Endodermal cell (in vitro differentiated cells): ENCODE measurements at regions not wholly inside any gene's neighbourhood (a gene's known extent, or its start where the extent isn't known, plus 50 kb on each side); places are given as distances from the start of the nearest gene placed in this dataset.

Experiments
- DNase-seq: peaks from one replicate; pipeline ENCODE4 v3.0.0-alpha.2; 2017
- H3K27ac ChIP-seq: 2 replicates; pipeline ENCODE4 v1.5.1; 2013; ENCODE audit warnings: mild to moderate bottlenecking, low read depth, low read length, moderate library complexity
- H3K27me3 ChIP-seq: 2 replicates; pipeline ENCODE4 v1.6.1; 2013; ENCODE audit warnings: mild to moderate bottlenecking, low read length, moderate library complexity; ENCODE audit not compliant: insufficient read depth, control insufficient read depth, poor library complexity, severe bottlenecking
- H3K36me3 ChIP-seq: 2 replicates; pipeline ENCODE4 v1.7.0; 2013; ENCODE audit warnings: mild to moderate bottlenecking, low read length, moderate library complexity; ENCODE audit not compliant: control insufficient read depth, insufficient read depth
- H3K4me1 ChIP-seq: one replicate; pipeline ENCODE4 v1.7.0; 2013; ENCODE audit warnings: low read length; ENCODE audit not compliant: control insufficient read depth, insufficient read depth
- H3K4me3 ChIP-seq: 2 replicates; pipeline ENCODE4 v1.5.1; 2013; ENCODE audit warnings: mild to moderate bottlenecking, low read length, moderate library complexity
- H3K9ac ChIP-seq: 2 replicates; pipeline ENCODE4 v1.6.1; 2013; ENCODE audit warnings: mild to moderate bottlenecking, low read length, moderate library complexity; ENCODE audit not compliant: poor library complexity, severe bottlenecking; ENCODE audit errors: extremely low read depth
- H3K9me3 ChIP-seq: 2 replicates; pipeline ENCODE4 v1.6.1; 2013; ENCODE audit warnings: mild to moderate bottlenecking, low read length, moderate library complexity; ENCODE audit not compliant: control insufficient read depth
- H3K27ac Mint-ChIP-seq: 2 replicates; pipeline ENCODE4 v1.8.0; 2020; ENCODE audit warnings: mixed read lengths
- H3K27me3 Mint-ChIP-seq: 2 replicates; pipeline ENCODE4 v1.8.0; 2021; ENCODE audit warnings: mild to moderate bottlenecking, mixed read lengths; ENCODE audit not compliant: insufficient read depth
- H3K36me3 Mint-ChIP-seq: 2 replicates; pipeline ENCODE4 v1.8.0; 2020; ENCODE audit warnings: low read depth, mixed read lengths
- H3K4me1 Mint-ChIP-seq: 2 replicates; pipeline ENCODE4 v1.8.0; 2020; ENCODE audit warnings: mixed read lengths
- H3K4me3 Mint-ChIP-seq: 2 replicates; pipeline ENCODE4 v1.8.0; 2020; ENCODE audit warnings: mild to moderate bottlenecking, moderate library complexity, mixed read lengths
- H3K9me3 Mint-ChIP-seq: 2 replicates; pipeline ENCODE4 v1.8.0; 2020; ENCODE audit warnings: mild to moderate bottlenecking, mixed read lengths
- WGBS, 2 experiments: methylation state at CpG; one replicate each; pipeline versions ENCODE4 v1.1.5 to v1.1.7; 2013; ENCODE audit warnings: missing lambda C conversion rate in 2 of 2, mixed read lengths in 1 of 2; ENCODE audit not compliant: insufficient coverage in 1 of 2, insufficient read length in 1 of 2; 5-methylcytosine and 5-hydroxymethylcytosine counted together
- TF ChIP-seq, protein P1 (sequence below): fragments of 200-600 bp; sonication (generic); conservative IDR thresholded peaks from 2 replicates; pipeline ENCODE4 v1.5.0; 2021; ENCODE audit warnings: antibody characterized with exemption, mild to moderate bottlenecking

DNA sequence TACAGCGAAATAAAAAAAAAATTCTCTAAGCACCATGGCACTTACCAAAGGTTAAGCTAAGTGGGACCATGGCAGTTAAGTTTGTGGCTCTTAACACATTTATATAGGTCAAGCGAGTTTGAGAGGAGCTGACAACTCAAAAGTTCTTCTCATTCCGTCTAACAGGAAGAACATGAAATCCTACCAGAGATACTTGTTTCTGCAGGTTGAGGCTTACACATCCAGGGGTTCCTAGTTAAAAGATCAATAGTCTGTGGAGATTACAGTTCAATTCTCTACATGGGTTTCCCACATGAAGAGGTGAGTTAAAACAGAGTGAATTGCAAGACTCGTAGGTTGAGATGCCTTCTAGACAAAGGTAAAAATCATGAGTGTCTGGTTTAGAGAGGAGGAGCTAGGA lies 142.6 kb downstream of the EMP1 start:
- H3K27ac ChIP-seq = no peak overlapping the region
- H3K36me3 ChIP-seq = no peaks in the 10 kb centered on the region
- Mint-ChIP-seq H3K4me1 (no peaks in the 10 kb centered on the region), H3K4me3 (no peak overlapping the region), H3K9me3 (no peaks in the 10 kb centered on the region), H3K36me3 (no peaks in the 10 kb centered on the region), H3K27me3 (peaks cover 22% of the 10 kb centered on the region), H3K27ac (no peak overlapping the region)
- no peak for DNase-seq
- no peaks in the 10 kb centered on the region for H3K9me3 ChIP-seq
- no peak overlapping the region for H3K9ac ChIP-seq
- no peaks in the 10 kb centered on the region for H3K4me1 ChIP-seq
- TF ChIP-seq, protein P1, sequence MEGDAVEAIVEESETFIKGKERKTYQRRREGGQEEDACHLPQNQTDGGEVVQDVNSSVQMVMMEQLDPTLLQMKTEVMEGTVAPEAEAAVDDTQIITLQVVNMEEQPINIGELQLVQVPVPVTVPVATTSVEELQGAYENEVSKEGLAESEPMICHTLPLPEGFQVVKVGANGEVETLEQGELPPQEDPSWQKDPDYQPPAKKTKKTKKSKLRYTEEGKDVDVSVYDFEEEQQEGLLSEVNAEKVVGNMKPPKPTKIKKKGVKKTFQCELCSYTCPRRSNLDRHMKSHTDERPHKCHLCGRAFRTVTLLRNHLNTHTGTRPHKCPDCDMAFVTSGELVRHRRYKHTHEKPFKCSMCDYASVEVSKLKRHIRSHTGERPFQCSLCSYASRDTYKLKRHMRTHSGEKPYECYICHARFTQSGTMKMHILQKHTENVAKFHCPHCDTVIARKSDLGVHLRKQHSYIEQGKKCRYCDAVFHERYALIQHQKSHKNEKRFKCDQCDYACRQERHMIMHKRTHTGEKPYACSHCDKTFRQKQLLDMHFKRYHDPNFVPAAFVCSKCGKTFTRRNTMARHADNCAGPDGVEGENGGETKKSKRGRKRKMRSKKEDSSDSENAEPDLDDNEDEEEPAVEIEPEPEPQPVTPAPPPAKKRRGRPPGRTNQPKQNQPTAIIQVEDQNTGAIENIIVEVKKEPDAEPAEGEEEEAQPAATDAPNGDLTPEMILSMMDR = no peak
- 83 to 92% methylated on average over 2 to 4 of the region's 4 CpGs for WGBS, 2 experiments
- H3K27me3 ChIP-seq = no peaks in the 10 kb centered on the region
- no peak overlapping the region for H3K4me3 ChIP-seq

DNA sequence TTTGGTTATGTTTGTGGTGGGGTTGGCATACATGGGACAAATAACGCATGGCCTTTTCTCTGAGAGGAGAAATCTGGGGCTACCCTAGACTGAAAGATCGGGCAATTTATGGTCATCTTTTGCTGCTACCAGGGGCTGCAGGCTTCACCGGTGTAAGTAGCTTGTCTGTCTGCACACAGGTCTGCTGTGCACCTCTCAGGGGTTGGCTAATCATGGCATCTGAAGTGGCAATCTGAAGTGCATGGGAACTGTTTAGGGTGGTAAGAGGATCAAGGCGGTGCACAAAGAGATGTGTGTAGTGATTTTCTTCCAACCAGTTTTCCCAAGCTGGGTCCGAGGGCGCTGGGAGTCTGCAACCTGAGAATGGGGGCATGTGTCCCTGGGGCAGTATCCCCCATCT lies 141.3 kb downstream of the EMP1 start:
- TF ChIP-seq, protein P1 = no peak
- Histone ChIP-seq H3K4me3 (no peak overlapping the region), H3K4me1 (no peaks in the 10 kb centered on the region), H3K9ac (no peak overlapping the region), H3K9me3 (no peaks in the 10 kb centered on the region), H3K36me3 (no peaks in the 10 kb centered on the region), H3K27me3 (no peaks in the 10 kb centered on the region), H3K27ac (no peak overlapping the region)
- peaks cover under 1% of the 10 kb centered on the region for H3K9me3 Mint-ChIP-seq
- DNase-seq = no peak
- no peak overlapping the region for H3K4me3 Mint-ChIP-seq
- no peaks in the 10 kb centered on the region for H3K4me1 Mint-ChIP-seq
- no peaks in the 10 kb centered on the region for H3K36me3 Mint-ChIP-seq
- peaks cover 20% of the 10 kb centered on the region for H3K27me3 Mint-ChIP-seq
- 76 to 79% methylated on average over 6 of the region's 6 CpGs for WGBS, 2 experiments
- H3K27ac Mint-ChIP-seq = no peak overlapping the region

DNA sequence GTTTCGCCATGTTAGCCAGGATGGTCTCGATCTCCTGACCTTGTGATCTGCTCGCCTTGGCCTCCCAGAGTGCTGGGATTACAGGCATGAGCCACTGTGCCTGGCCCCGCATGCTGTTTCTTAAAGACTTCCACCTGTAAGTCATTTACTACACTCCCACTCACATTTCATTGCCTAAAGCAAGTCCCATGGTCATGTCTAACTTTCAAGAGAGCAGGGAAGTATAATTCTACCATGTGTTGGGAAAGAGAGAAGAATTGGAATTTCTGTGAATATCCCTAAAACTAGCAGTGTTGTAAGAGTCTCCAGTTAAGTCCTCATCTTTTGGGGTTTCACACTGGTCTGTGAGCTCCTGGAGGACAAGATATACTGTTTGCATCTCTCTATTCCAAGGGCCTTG lies 139.7 kb downstream of the EMP1 start:
- TF ChIP-seq, protein P1 = no peak
- Mint-ChIP-seq H3K4me3 (no peak overlapping the region), H3K27me3 (peaks cover 20% of the 10 kb centered on the region), H3K9me3 (peaks cover 14% of the 10 kb centered on the region), H3K27ac (no peak overlapping the region), H3K36me3 (no peaks in the 10 kb centered on the region), H3K4me1 (no peaks in the 10 kb centered on the region)
- no peaks in the 10 kb centered on the region for H3K36me3 ChIP-seq
- WGBS, 2 experiments = 88 to 92% methylated on average over 3 to 4 of the region's 4 CpGs
- H3K4me1 ChIP-seq = no peaks in the 10 kb centered on the region
- H3K4me3 ChIP-seq = no peak overlapping the region
- no peaks in the 10 kb centered on the region for H3K27me3 ChIP-seq
- H3K27ac ChIP-seq = no peak overlapping the region
- H3K9me3 ChIP-seq = peaks cover 10% of the 10 kb centered on the region
- DNase-seq = no peak
- no peak overlapping the region for H3K9ac ChIP-seq
